ENCODE measurements at regions not wholly inside any gene's neighbourhood (a gene's known extent, or its start where the extent isn't known, plus 50 kb on each side); places are given as distances from the start of the nearest gene placed in this dataset.

- TF ChIP-seq CTCF (IDR thresholded peaks at IDR 0.05) (no peak), POLR2AphosphoS5 (IDR thresholded peaks at IDR 0.05) (no peak), POLR2A (IDR thresholded peaks at IDR 0.05) (no peak), EP300 (IDR thresholded peaks at IDR 0.05; ENCODE audit: low read depth) (no peak)
Measured at GRCh38 chr10:121270906-121271305, 327.3 kb downstream of the FGFR2 start.
